Suprapubic skin (tissue), 4 donors: ENCODE measurements at regions not wholly inside any gene's neighbourhood (a gene's known extent, or its start where the extent isn't known, plus 50 kb on each side); places are given as distances from the start of the nearest gene placed in this dataset.

Experiments
- CTCF ChIP-seq, 2 donors: fragments of 200-600 bp in 1 of 2; fragments of 450-650 bp in 1 of 2; sonication (generic) in 1 of 2; IDR thresholded peaks; one replicate each; pipeline ENCODE4 v1.5.1; 2016 to 2019; ENCODE audit warnings: antibody characterized with exemption in 2 of 2, mild to moderate bottlenecking in 1 of 2, moderate library complexity in 1 of 2
- POLR2A ChIP-seq, 2 donors: fragments of 450-650 bp; IDR thresholded peaks; one replicate each; pipeline ENCODE4 v1.6.1; 2017; ENCODE audit warnings: antibody characterized with exemption in 2 of 2, mild to moderate bottlenecking in 2 of 2, moderate library complexity in 2 of 2
- POLR2AphosphoS5 ChIP-seq, 3 donors: sonication (generic); formaldehyde crosslinking; IDR thresholded peaks; one replicate each; pipeline ENCODE4 v1.6.1; 2017; ENCODE audit warnings: antibody characterized with exemption in 3 of 3

- no peak for TF ChIP-seq CTCF (IDR thresholded peaks at IDR 0.05)
- TF ChIP-seq POLR2AphosphoS5 (IDR thresholded peaks at IDR 0.05) = no peak
- TF ChIP-seq POLR2A (IDR thresholded peaks at IDR 0.05) = no peak
Observed at GRCh38 chr15:99447497-99448371, 118.0 kb upstream of the MEF2A start.
